Osteoblast (primary cell): ENCODE measurements at regions not wholly inside any gene's neighbourhood (a gene's known extent, or its start where the extent isn't known, plus 50 kb on each side); places are given as distances from the start of the nearest gene placed in this dataset.

Experiments used
- DNase-seq: peaks from one replicate; pipeline ENCODE4 v3.0.0; 2011; ENCODE audit warnings: low spot score, mixed read lengths; ENCODE audit not compliant: insufficient read length; ENCODE audit errors: missing footprints
- H2AFZ ChIP-seq: 2 replicates; pipeline ENCODE4 v1.6.0; 2011; ENCODE audit warnings: mild to moderate bottlenecking, low read length
- H3K27ac ChIP-seq: 2 replicates; pipeline ENCODE4 v1.5.1; 2011; ENCODE audit warnings: mild to moderate bottlenecking, low read depth, low read length, moderate library complexity
- H3K27me3 ChIP-seq: 2 replicates; pipeline ENCODE4 v1.6.0; 2012; ENCODE audit warnings: mild to moderate bottlenecking, control low read depth, inconsistent platforms, low read length, moderate library complexity; ENCODE audit not compliant: insufficient read depth
- H3K36me3 ChIP-seq: 2 replicates; pipeline ENCODE4 v1.5.1; 2011; ENCODE audit warnings: mild to moderate bottlenecking, low read length, control low read depth, moderate library complexity; ENCODE audit not compliant: insufficient read depth
- H3K4me1 ChIP-seq: 2 replicates; pipeline ENCODE4 v1.5.1; 2011; ENCODE audit warnings: mild to moderate bottlenecking, low read length, control low read depth, moderate library complexity; ENCODE audit not compliant: insufficient read depth
- H3K4me2 ChIP-seq: 2 replicates; pipeline ENCODE4 v1.6.0; 2011; ENCODE audit warnings: mild to moderate bottlenecking, low read length; ENCODE audit not compliant: insufficient read depth
- H3K4me3 ChIP-seq: fragments of 200-600 bp; sonication (generic); 3 replicates; pipeline ENCODE4 v1.5.1; 2012; ENCODE audit warnings: mild to moderate bottlenecking, low read length, inconsistent platforms; ENCODE audit not compliant: insufficient read depth
- H3K79me2 ChIP-seq: 2 replicates; pipeline ENCODE4 v1.6.0; 2012; ENCODE audit warnings: mild to moderate bottlenecking, low read length, control low read depth, inconsistent platforms; ENCODE audit not compliant: insufficient read depth
- H3K9me3 ChIP-seq: 2 replicates; pipeline ENCODE4 v1.5.1; 2011; ENCODE audit warnings: low read depth, low read length, control low read depth
- H4K20me1 ChIP-seq: 2 replicates; pipeline ENCODE4 v1.6.0; 2012; ENCODE audit warnings: mild to moderate bottlenecking, low read length, control low read depth; ENCODE audit not compliant: insufficient read depth
- CTCF ChIP-seq: IDR thresholded peaks from 2 replicates; pipeline ENCODE4 v1.5.1; 2011; ENCODE audit warnings: mild to moderate bottlenecking, low read depth, low read length, moderate library complexity; ENCODE audit errors: extremely low read depth

- H3K4me2 ChIP-seq, result no peak overlapping the region
- H4K20me1 ChIP-seq, result no peaks in the 10 kb centered on the region
- no peaks in the 10 kb centered on the region for H3K27me3 ChIP-seq
- TF ChIP-seq CTCF, result no peak
- no peaks in the 10 kb centered on the region for H3K9me3 ChIP-seq
- no peak overlapping the region for H2AFZ ChIP-seq
- no peak overlapping the region for H3K27ac ChIP-seq
- no peaks in the 10 kb centered on the region for H3K36me3 ChIP-seq
- no peaks in the 10 kb centered on the region for H3K4me1 ChIP-seq
- H3K4me3 ChIP-seq, result no peak overlapping the region
- H3K79me2 ChIP-seq, result no peaks in the 10 kb centered on the region
- DNase-seq, result no peak
Measured at GRCh38 chr4:31071508-31072486, 351.6 kb downstream of the PCDH7 start.

- no peaks in the 10 kb centered on the region for H3K36me3 ChIP-seq
- no peak overlapping the region for H2AFZ ChIP-seq
- H3K27ac ChIP-seq, result no peak overlapping the region
- H3K9me3 ChIP-seq, result no peaks in the 10 kb centered on the region
- no peaks in the 10 kb centered on the region for H3K79me2 ChIP-seq
- no peak for TF ChIP-seq CTCF
- H3K4me3 ChIP-seq, result no peak overlapping the region
- H3K4me2 ChIP-seq, result no peak overlapping the region
- no peaks in the 10 kb centered on the region for H3K4me1 ChIP-seq
- H4K20me1 ChIP-seq, result no peaks in the 10 kb centered on the region
- no peaks in the 10 kb centered on the region for H3K27me3 ChIP-seq
- no peak for DNase-seq
Measured at GRCh38 chr4:31075969-31076368, 355.8 kb downstream of the PCDH7 start.

GRCh38 chr4:31078661-31079060 is 358.5 kb downstream of the PCDH7 start:
- Histone ChIP-seq H3K4me2 (no peak overlapping the region), H3K36me3 (no peaks in the 10 kb centered on the region), H3K4me3 (no peak overlapping the region), H2AFZ (no peak overlapping the region), H3K79me2 (no peaks in the 10 kb centered on the region), H3K9me3 (no peaks in the 10 kb centered on the region), H4K20me1 (no peaks in the 10 kb centered on the region), H3K27ac (no peak overlapping the region), H3K27me3 (no peaks in the 10 kb centered on the region), H3K4me1 (no peaks in the 10 kb centered on the region)
- DNase-seq, result no peak
- no peak for TF ChIP-seq CTCF

GRCh38 chr4:31080887-31081286 is 360.7 kb downstream of the PCDH7 start:
- H3K4me3 ChIP-seq, result no peak overlapping the region
- H3K27ac ChIP-seq, result no peak overlapping the region
- no peak for DNase-seq
- H3K4me1 ChIP-seq, result no peaks in the 10 kb centered on the region
- no peaks in the 10 kb centered on the region for H3K9me3 ChIP-seq
- H4K20me1 ChIP-seq, result no peaks in the 10 kb centered on the region
- no peak overlapping the region for H3K4me2 ChIP-seq
- TF ChIP-seq CTCF, result no peak
- no peaks in the 10 kb centered on the region for H3K79me2 ChIP-seq
- no peaks in the 10 kb centered on the region for H3K27me3 ChIP-seq
- H3K36me3 ChIP-seq, result no peaks in the 10 kb centered on the region
- no peak overlapping the region for H2AFZ ChIP-seq
